ENCODE measurements at regions not wholly inside any gene's neighbourhood (a gene's known extent, or its start where the extent isn't known, plus 50 kb on each side); places are given as distances from the start of the nearest gene placed in this dataset.
A peak's percentile ranks its signal among the peaks of the same experiment; 100 is the strongest.
"Not testable (repeated sequence)": the region's sequence is repeated elsewhere in the genome, so short reads cannot be mapped to it uniquely, and the experiment has no call there.

GRCh38 chr9:138207300-138208179 lies 330.0 kb downstream of the CACNA1B start:
- H3K36me3 ChIP-seq (ENCODE audit: insufficient read depth, low read length); H3K27ac Mint-ChIP-seq; H3K4me1 ChIP-seq (ENCODE audit: insufficient read depth, low read length); H3K27me3 Mint-ChIP-seq; intact Hi-C loops (cut with micrococcal nuclease); DNase-seq; H3K9me3 ChIP-seq (ENCODE audit: control insufficient read depth in 1 of 2, low read length in 2 of 2); H3K9me3 Mint-ChIP-seq; POLR2A ChIA-PET (ENCODE audit: partially characterized antibody); H3K27me3 ChIP-seq (ENCODE audit: insufficient read depth, low read length); CTCF ChIA-PET (ENCODE audit: partially characterized antibody); H3K36me3 Mint-ChIP-seq; H3K4me3 ChIP-seq (ENCODE audit: low read length in 2 of 2); H3K4me3 Mint-ChIP-seq; H3K4me1 Mint-ChIP-seq; H3K27ac ChIP-seq (ENCODE audit: low read depth, low read length): not testable (repeated sequence)

- intact Hi-C loops (cut with micrococcal nuclease); H3K4me3 ChIP-seq (ENCODE audit: low read length in 2 of 2); H3K27ac ChIP-seq (ENCODE audit: low read depth, low read length); DNase-seq; H3K9me3 Mint-ChIP-seq; H3K9me3 ChIP-seq (ENCODE audit: control insufficient read depth in 1 of 2, low read length in 2 of 2); H3K36me3 Mint-ChIP-seq; CTCF ChIA-PET (ENCODE audit: partially characterized antibody); POLR2A ChIA-PET (ENCODE audit: partially characterized antibody); H3K27me3 ChIP-seq (ENCODE audit: insufficient read depth, low read length); H3K4me1 ChIP-seq (ENCODE audit: insufficient read depth, low read length); H3K4me1 Mint-ChIP-seq; H3K36me3 ChIP-seq (ENCODE audit: insufficient read depth, low read length); H3K27me3 Mint-ChIP-seq; H3K27ac Mint-ChIP-seq: not testable (repeated sequence)
- peak overlapping the region in 1 of 8 donors; percentile 26 for H3K4me3 Mint-ChIP-seq
Measured at GRCh38 chr9:138209071-138209644, 331.6 kb downstream of the CACNA1B start.

GRCh38 chr9:138210388-138210986 lies 332.9 kb downstream of the CACNA1B start:
- H3K36me3 Mint-ChIP-seq; H3K27me3 Mint-ChIP-seq; POLR2A ChIA-PET (ENCODE audit: partially characterized antibody); H3K4me3 ChIP-seq (ENCODE audit: low read length in 2 of 2); H3K27ac ChIP-seq (ENCODE audit: low read depth, low read length); H3K4me3 Mint-ChIP-seq; H3K27ac Mint-ChIP-seq; H3K4me1 Mint-ChIP-seq; H3K27me3 ChIP-seq (ENCODE audit: insufficient read depth, low read length); DNase-seq; H3K9me3 ChIP-seq (ENCODE audit: control insufficient read depth in 1 of 2, low read length in 2 of 2); H3K9me3 Mint-ChIP-seq; intact Hi-C loops (cut with micrococcal nuclease); CTCF ChIA-PET (ENCODE audit: partially characterized antibody); H3K36me3 ChIP-seq (ENCODE audit: insufficient read depth, low read length); H3K4me1 ChIP-seq (ENCODE audit: insufficient read depth, low read length): not testable (repeated sequence)

- intact Hi-C loops (cut with micrococcal nuclease); H3K27me3 ChIP-seq (ENCODE audit: insufficient read depth, low read length); H3K27ac ChIP-seq (ENCODE audit: low read depth, low read length); H3K27me3 Mint-ChIP-seq; H3K36me3 ChIP-seq (ENCODE audit: insufficient read depth, low read length); H3K9me3 Mint-ChIP-seq; POLR2A ChIA-PET (ENCODE audit: partially characterized antibody); H3K4me3 ChIP-seq (ENCODE audit: low read length in 2 of 2); H3K4me3 Mint-ChIP-seq; H3K36me3 Mint-ChIP-seq; DNase-seq; H3K9me3 ChIP-seq (ENCODE audit: control insufficient read depth in 1 of 2, low read length in 2 of 2); H3K27ac Mint-ChIP-seq; CTCF ChIA-PET (ENCODE audit: partially characterized antibody); H3K4me1 Mint-ChIP-seq; H3K4me1 ChIP-seq (ENCODE audit: insufficient read depth, low read length): not testable (repeated sequence)
Measured at GRCh38 chr9:138211070-138211469, 333.5 kb downstream of the CACNA1B start.

- CTCF ChIA-PET (ENCODE audit: partially characterized antibody); H3K27ac Mint-ChIP-seq; H3K4me3 Mint-ChIP-seq; POLR2A ChIA-PET (ENCODE audit: partially characterized antibody); H3K27ac ChIP-seq (ENCODE audit: low read depth, low read length); H3K27me3 Mint-ChIP-seq; intact Hi-C loops (cut with micrococcal nuclease); H3K36me3 ChIP-seq (ENCODE audit: insufficient read depth, low read length); H3K4me1 Mint-ChIP-seq; H3K4me3 ChIP-seq (ENCODE audit: low read length in 2 of 2); H3K27me3 ChIP-seq (ENCODE audit: insufficient read depth, low read length); H3K9me3 Mint-ChIP-seq; H3K36me3 Mint-ChIP-seq; H3K4me1 ChIP-seq (ENCODE audit: insufficient read depth, low read length); H3K9me3 ChIP-seq (ENCODE audit: control insufficient read depth in 1 of 2, low read length in 2 of 2); DNase-seq: not testable (repeated sequence)
Measured at GRCh38 chr9:138211544-138212219, 334.1 kb downstream of the CACNA1B start.

GRCh38 chr9:138212811-138213210 lies 335.2 kb downstream of the CACNA1B start:
- H3K4me3 Mint-ChIP-seq; H3K27me3 Mint-ChIP-seq; POLR2A ChIA-PET (ENCODE audit: partially characterized antibody); H3K27ac ChIP-seq (ENCODE audit: low read depth, low read length); H3K9me3 Mint-ChIP-seq; H3K4me1 ChIP-seq (ENCODE audit: insufficient read depth, low read length); H3K4me3 ChIP-seq (ENCODE audit: low read length in 2 of 2); H3K27me3 ChIP-seq (ENCODE audit: insufficient read depth, low read length); DNase-seq; H3K4me1 Mint-ChIP-seq; H3K9me3 ChIP-seq (ENCODE audit: control insufficient read depth in 1 of 2, low read length in 2 of 2); intact Hi-C loops (cut with micrococcal nuclease); H3K36me3 Mint-ChIP-seq; H3K27ac Mint-ChIP-seq; H3K36me3 ChIP-seq (ENCODE audit: insufficient read depth, low read length); CTCF ChIA-PET (ENCODE audit: partially characterized antibody): not testable (repeated sequence)

- DNase-seq; H3K4me3 Mint-ChIP-seq; H3K36me3 Mint-ChIP-seq; H3K4me3 ChIP-seq (ENCODE audit: low read length in 2 of 2); H3K27ac Mint-ChIP-seq; CTCF ChIA-PET (ENCODE audit: partially characterized antibody); POLR2A ChIA-PET (ENCODE audit: partially characterized antibody); H3K36me3 ChIP-seq (ENCODE audit: insufficient read depth, low read length); H3K4me1 Mint-ChIP-seq; H3K27me3 Mint-ChIP-seq; intact Hi-C loops (cut with micrococcal nuclease); H3K4me1 ChIP-seq (ENCODE audit: insufficient read depth, low read length); H3K9me3 ChIP-seq (ENCODE audit: control insufficient read depth in 1 of 2, low read length in 2 of 2); H3K27me3 ChIP-seq (ENCODE audit: insufficient read depth, low read length); H3K27ac ChIP-seq (ENCODE audit: low read depth, low read length); H3K9me3 Mint-ChIP-seq: not testable (repeated sequence)
Measured at GRCh38 chr9:138213748-138214147, 336.2 kb downstream of the CACNA1B start.

Measured in CD4-positive, alpha-beta memory T cell (primary cell).